ENCODE measurements at regions not wholly inside any gene's neighbourhood (a gene's known extent, or its start where the extent isn't known, plus 50 kb on each side); places are given as distances from the start of the nearest gene placed in this dataset.

DNA sequence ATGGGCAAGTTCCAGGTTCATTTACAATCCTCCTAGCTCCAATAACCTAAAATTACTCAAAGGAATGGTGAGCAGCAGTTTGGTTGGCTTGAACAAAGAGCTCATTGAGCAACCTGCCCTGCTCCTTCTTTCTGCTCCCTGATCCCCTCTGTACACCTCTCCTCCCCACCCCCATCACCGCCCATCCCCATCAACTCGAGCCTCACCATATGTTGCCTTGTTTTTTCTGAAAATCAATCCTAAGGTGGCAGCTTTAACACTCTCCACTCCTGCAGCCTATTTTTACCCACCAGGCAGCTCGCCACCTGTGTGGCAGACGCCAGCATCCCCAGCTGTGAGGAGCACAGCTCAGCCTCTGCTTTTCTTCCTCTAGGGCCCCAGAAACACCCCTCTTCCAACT, 533.4 kb upstream of the BRINP1 start:
- TF ChIP-seq, protein P1, sequence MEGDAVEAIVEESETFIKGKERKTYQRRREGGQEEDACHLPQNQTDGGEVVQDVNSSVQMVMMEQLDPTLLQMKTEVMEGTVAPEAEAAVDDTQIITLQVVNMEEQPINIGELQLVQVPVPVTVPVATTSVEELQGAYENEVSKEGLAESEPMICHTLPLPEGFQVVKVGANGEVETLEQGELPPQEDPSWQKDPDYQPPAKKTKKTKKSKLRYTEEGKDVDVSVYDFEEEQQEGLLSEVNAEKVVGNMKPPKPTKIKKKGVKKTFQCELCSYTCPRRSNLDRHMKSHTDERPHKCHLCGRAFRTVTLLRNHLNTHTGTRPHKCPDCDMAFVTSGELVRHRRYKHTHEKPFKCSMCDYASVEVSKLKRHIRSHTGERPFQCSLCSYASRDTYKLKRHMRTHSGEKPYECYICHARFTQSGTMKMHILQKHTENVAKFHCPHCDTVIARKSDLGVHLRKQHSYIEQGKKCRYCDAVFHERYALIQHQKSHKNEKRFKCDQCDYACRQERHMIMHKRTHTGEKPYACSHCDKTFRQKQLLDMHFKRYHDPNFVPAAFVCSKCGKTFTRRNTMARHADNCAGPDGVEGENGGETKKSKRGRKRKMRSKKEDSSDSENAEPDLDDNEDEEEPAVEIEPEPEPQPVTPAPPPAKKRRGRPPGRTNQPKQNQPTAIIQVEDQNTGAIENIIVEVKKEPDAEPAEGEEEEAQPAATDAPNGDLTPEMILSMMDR (IDR thresholded peaks at IDR 0.05; ENCODE audit: low read depth, low read length): no peak
- TF ChIP-seq EZH2phosphoT487 (IDR thresholded peaks at IDR 0.05; ENCODE audit: low read depth): no peak

Measured in OCI-LY3 (cell line).